HL-60/S4 treated with retinoic acid at 250 ng/mL for 4 days and 3 days (cell line): ENCODE measurements at regions not wholly inside any gene's neighbourhood (a gene's known extent, or its start where the extent isn't known, plus 50 kb on each side); places are given as distances from the start of the nearest gene placed in this dataset.
"Not testable (repeated sequence)": the region's sequence is repeated elsewhere in the genome, so short reads cannot be mapped to it uniquely, and the experiment has no call there.

Experiments
- in situ Hi-C: fragments of 300-500 bp; cut with MboI; formaldehyde crosslinking; loops from 2 replicates; pipeline ENCODE4 v1.7.0; 2022; ENCODE audit warnings: low sequenced_read_pairs

DNA sequence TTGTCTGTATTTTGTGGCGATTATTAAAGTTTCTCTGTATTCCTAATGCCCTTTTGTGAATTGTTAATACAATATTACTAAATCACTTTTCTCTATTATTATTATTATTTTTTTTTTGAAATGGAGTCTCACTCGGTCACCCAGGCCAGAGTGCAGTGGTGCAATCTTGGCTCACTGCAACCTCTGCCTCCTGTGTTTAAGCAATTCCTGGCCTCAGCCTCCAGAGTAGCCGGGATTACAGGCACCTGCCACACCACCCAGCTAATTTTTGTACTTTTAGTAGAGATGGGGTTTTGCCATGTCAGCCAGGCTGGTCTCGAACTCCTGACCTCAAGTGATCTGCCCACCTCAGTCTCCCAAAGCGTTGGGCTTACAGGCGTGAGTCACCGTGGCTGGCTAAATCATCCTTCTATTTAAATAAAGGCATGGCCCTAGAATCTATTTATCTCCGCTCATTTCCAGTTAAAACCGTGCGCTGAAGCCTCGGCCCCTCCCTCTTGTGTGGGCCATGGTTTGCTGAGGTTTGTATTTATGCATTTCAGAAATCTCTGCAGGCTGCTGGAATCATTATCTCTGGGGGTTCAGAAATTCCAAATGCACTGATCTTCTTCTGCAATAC is 1136.4 kb upstream of the TMEM132C start:
- in situ Hi-C loops, result no loop called here

DNA sequence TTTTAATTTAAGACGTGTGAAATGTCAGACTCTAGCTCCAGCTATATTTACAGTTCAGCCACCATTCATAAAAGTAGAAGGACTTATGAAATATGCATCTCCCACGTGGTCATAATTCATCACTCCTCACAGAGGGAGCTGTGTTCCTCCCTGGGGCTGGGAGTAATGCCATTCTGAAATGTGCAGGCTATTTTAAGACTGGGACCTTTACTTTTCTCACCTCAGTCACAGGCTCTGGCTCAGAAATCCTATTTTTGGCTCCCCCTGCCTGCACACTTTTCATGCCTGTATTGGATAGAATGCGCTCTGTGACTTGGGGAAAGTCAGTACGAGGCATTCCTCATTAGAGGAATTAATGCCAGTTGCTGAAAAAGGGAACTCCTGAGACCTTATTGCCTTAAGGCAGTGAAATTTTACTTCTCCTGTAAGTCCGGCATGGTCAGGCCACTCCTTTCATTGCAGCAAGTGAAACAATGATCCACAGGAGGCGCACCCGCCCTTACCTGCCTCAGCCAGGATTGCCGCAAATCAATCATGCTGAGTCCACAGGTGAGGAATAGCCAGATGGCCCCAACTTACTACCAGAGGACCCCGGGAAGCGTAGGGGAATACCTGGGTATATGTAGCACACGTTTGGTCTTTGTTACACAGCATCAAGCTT is 1133.2 kb upstream of the TMEM132C start:
- in situ Hi-C loops, result no loop called here

- in situ Hi-C loops, result not testable (repeated sequence)
Measured at GRCh38 chr12:127140864-127141484, 1126.0 kb upstream of the TMEM132C start.

DNA sequence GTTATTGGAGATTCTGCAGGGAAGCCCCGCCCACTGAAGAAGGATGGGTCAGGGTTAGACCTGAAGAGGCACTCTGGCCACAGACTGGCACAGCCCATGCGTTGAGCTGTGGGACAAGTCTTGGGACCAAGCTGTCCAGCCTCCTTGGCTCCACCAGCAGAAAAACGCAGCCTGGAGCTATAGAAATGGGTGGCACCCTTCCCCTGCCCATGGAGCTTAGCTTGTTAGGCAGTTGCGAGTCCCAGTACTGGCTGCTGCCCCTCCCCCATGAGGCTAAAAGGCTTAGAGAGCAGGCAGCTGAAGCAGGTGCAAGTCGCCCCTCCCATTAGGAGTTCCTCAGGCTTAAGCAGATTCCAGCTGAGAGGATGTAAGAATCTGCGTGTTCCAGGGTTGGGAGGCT is 1124.0 kb upstream of the TMEM132C start:
- in situ Hi-C loops, result no loop called here

GRCh38 chr12:127144770-127145169 is 1122.2 kb upstream of the TMEM132C start:
- in situ Hi-C loops, result no loop called here

DNA sequence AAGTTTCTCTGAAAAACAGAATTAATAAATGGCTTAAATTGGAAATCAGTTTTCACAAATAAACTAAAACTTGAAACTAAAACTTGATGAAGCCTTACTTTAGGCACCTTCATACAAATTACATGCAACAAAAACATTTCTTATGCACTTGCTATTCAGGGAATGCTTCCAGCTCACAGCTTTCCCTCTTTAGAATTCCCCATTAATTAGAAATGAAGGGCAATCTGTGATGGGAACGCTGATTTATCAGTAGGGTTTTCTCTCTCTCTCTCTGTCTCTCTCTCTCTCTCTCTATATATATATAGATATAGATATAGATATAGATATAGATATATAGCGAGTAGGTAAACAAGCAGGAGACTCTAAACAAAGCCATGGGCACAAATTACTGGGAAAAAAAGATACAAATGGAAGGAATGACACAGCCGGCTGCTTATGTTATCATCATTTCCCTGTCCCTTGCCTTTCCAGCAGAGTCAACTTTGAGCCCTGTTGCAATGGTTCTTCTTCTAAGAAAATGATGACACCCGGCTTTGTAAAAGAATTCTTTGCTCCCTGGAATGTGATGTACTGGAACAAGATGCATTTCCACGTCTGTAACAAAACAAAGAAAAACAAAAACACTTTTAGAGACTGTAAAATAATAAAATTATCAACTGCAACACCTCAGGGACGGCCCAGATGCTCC is 1121.6 kb upstream of the TMEM132C start:
- in situ Hi-C loops, result no loop called here

GRCh38 chr12:127145929-127146789 is 1120.8 kb upstream of the TMEM132C start:
- in situ Hi-C loops, result no loop called here

DNA sequence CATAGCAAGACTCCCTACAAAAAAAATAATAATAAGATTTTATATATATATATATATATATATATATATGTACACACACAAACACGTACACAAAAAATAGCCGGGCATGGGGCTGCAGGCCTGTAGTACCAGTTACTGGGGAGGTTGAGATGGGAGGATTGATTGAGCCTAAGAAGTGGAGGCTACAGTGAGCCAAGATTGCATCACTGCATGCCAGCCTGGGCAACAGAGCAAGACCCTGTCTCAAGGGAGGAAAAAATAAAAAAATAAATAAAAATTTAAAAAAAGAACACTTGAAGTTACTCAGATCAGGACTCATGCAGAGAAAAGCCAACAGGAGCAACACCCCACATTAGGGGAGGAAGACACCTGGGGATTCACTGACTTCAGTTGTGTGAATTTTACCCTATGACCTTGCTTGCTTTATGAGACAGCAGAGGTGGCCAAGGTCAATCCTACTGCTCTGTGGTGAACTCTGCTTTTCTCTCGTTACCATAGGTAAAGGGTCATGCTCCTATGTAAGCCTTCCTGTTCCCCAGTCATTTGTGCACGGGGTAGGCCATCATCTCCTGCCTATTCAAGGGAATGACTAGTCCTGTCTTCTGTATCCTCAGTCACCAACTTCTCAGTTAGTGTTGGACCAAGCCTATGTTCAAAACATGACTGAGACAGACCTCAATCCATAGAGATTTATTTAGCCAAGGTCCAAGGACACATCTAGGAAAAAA is 1119.8 kb upstream of the TMEM132C start:
- in situ Hi-C loops, result no loop called here

DNA sequence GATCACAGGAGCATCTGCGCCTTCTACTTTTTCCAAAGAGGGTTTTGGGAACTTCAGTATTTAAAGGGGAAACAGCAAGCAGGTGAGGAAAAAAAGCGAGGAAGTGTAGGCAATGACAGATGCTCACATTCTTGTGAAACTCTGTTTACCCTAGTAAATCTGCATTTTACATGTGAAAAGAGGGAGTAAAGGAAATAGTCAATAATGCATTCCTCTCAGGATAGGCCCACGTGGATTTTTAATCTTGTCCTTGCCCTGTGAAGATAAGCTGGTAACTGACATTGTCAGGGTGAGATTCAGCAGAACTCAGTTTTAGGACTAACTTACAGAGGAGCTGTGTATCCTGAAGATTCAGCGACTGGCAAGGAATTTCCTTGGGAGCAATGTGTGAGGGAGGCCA is 1119.2 kb upstream of the TMEM132C start:
- in situ Hi-C loops, result no loop called here

DNA sequence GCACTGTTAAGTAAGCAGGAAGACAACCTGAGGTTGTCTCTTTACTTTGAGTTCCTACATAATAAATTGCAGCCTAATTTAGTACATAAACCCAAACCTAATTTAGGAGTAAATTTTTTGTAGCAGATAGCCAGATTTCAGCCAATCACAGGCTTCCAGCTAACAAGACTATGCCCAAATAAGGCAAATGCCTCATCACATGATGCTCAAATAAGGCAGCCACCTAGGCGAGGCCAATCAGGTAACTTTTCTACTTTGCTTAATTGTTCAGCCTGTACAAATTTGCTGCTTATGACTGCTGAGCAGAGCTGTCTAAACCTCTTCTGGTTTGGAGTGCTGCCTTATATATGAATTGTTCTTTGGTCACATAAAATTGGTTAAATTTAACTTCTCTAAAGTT is 1118.7 kb upstream of the TMEM132C start:
- in situ Hi-C loops, result no loop called here

- in situ Hi-C loops, result no loop called here
Measured at GRCh38 chr12:127149226-127149964, 1117.6 kb upstream of the TMEM132C start.

- in situ Hi-C loops, result no loop called here
Measured at GRCh38 chr12:127150028-127150427, 1116.9 kb upstream of the TMEM132C start.

DNA sequence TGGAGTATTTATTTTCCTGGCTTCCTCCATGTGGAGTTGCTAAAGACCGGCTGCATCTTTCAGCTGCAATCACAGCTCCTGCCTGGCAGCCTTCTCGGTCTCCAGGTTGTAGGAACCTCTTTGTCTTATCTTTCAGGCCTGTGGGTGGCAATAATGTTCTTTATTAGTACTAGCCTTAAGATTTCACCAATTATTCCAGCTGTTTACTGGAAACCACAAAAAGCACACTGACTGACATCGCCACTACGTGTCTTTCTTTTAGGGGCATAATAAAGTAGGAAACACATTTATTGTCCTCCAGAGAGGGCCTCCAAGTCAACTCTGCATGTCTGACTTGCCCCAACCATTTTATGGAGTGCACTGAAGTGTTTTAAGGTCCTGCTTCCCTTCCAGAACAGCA is 1116.5 kb upstream of the TMEM132C start:
- in situ Hi-C loops, result no loop called here

GRCh38 chr12:127150956-127151355 is 1116.0 kb upstream of the TMEM132C start:
- in situ Hi-C loops, result no loop called here

GRCh38 chr12:127153996-127154395 is 1113.0 kb upstream of the TMEM132C start:
- in situ Hi-C loops, result no loop called here

DNA sequence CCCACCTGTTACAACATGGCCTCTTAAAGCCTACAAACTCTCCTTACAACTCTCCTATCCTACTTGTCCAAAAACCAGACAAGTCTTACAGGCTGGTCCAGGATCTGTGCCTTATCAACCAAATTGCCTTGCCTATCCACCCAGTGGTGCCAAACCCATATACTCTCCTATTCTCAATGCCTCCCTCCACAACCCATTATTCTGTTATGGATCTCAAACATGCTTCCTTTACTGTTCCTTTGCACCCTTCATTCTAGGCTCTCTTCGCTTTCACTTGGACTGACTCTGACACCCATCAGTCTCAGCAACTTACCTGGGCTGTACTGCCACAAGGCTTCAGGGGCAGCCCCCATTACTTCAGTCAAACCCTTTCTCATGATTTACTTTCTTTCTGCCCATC is 1112.1 kb upstream of the TMEM132C start:
- in situ Hi-C loops, result not testable (repeated sequence)

- in situ Hi-C loops, result not testable (repeated sequence)
Measured at GRCh38 chr12:127155935-127156619, 1110.9 kb upstream of the TMEM132C start.

- in situ Hi-C loops, result not testable (repeated sequence)
Measured at GRCh38 chr12:127157501-127158366, 1109.2 kb upstream of the TMEM132C start.
